Esophagus squamous epithelium (tissue), 4 donors: ENCODE measurements at regions not wholly inside any gene's neighbourhood (a gene's known extent, or its start where the extent isn't known, plus 50 kb on each side); places are given as distances from the start of the nearest gene placed in this dataset.

ENCODE experiments used
- CTCF ChIP-seq, 6 experiments: fragments of 450-650 bp in 4 of 6; fragments of 200-600 bp in 2 of 6; sonication (generic) in 2 of 6; IDR thresholded peaks; one replicate each; pipeline ENCODE4 v1.5.1; 2016 to 2019; ENCODE audit warnings: antibody characterized with exemption in 6 of 6, mild to moderate bottlenecking in 4 of 6, moderate library complexity in 4 of 6
- POLR2A ChIP-seq, 4 donors: fragments of 450-650 bp; IDR thresholded peaks; one replicate each; pipeline ENCODE4 v1.6.1; 2017; ENCODE audit warnings: antibody characterized with exemption in 4 of 4, mild to moderate bottlenecking in 4 of 4, moderate library complexity in 3 of 4

- TF ChIP-seq POLR2A (IDR thresholded peaks at IDR 0.05) (no peak), CTCF (IDR thresholded peaks at IDR 0.05) (no peak)
These were observed 316.6 kb downstream of the FOXL1 start for GRCh38 chr16:86894925-86895324.
